ENCODE measurements at regions not wholly inside any gene's neighbourhood (a gene's known extent, or its start where the extent isn't known, plus 50 kb on each side); places are given as distances from the start of the nearest gene placed in this dataset.

DNA sequence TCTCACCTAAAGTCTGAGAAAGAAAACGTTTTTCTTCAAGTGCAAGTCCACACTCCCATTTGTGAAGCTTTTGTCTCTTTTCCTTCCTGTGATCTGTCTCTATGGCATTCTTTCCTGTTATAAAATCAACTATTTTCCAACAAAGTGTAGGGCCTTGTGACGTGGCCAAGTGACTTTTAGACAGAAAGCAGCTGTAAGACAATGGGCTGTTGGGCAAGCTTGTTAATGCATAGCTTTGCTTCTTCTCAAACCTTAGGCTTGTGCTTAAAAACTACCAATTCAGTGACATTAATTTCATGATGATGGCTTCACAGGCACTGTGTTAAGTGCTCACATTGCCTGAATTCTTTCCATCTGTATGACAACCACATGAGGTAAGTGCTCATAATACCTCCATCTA, 83.5 kb downstream of the VCY1B start:
- DNase-seq: no peak

DNA sequence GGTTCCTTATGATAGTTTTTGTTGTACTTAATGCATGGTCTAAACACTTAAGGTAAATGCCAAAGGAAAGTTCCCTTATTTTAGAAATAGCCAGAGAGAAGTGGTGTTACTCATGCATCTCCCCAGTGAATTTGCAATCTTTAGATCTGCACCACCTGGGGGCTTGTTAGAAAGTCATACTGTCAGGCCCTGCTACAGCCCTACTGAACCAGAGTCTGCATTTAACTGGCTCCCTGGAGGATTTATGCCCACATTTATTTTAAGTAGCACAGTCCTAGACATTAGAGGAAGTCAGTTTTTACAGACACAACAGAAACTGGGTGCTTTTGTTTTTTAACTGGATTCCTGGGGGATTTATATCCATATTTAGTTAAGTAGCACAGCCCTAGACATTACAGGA, 89.6 kb downstream of the VCY1B start:
- no peak for DNase-seq

DNA sequence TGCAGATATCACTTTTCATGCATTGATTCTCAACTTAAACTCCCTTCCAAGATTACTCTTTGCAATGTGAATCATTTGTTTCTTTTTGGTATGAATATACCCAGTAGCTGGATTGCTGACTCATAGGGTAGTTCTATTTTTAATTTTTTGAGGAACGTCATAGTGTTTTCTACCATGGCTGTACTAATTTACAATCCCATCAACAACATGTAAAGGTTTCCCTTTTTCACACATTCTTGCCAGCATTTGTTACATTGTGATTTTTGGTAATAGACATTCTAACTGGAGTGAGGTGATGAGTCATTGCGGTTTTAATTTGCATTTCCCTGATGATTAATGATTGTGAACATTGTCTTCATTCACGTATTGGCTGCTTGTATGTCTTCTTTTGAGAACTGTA, 126.7 kb downstream of the VCY1B start:
- no peak for DNase-seq

DNA sequence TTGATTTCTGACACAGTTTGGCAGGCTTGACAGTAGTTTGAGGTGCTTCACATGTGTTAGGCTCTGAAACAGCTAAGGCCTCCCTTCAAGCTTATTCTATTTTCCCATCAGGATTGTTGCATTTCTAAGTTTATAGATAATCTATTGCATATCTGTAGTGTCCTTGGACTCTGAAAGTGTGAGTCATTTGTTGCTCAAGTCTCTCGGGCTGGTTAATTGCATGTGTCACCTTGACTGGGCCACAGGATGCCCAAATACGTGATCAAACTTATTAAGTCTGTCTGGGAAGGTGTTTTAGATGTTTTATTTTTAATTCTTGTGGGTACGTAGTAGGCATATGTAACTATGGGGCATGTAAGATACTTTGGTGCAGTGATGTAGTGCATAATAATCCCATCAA, 166.0 kb downstream of the VCY1B start:
- no peak for DNase-seq

DNA sequence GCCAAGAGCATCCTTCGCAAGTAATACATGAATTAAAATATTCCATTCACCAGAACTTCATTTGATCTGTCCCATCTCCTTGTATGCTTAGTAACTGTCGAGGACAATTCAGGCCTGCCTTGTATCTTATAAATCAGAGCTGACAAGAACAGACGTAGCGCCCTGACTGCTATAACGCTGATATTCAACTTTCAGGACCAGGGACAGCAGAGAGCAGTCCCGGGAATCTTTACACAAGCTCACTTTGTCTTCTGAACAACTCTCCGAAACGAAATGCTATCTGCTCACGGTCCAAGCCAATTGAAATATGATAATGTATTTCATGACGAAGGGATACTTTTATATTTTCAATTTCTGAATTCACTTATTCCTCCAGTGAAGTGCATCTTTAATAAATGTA, 175.7 kb downstream of the VCY1B start:
- no peak for DNase-seq

DNA sequence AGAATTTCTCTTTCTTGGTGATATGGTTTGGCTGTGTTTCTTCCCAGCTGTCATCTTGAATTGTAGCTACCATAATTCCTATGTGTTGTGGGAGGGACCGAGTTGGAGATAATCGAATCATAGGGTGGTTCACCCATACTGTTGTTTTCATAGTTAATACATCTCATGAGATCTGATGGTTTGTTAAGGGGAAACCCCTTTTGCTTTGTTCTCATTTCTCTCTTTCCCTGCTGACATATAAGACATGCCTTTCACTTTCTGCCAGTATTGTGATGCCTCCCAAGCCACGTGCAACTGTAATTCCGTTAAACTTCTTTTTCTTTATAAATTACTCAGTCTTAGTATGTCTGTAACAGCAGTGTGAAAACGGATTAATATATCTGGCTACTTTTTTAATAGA, 179.0 kb downstream of the VCY1B start:
- DNase-seq: no peak

DNA sequence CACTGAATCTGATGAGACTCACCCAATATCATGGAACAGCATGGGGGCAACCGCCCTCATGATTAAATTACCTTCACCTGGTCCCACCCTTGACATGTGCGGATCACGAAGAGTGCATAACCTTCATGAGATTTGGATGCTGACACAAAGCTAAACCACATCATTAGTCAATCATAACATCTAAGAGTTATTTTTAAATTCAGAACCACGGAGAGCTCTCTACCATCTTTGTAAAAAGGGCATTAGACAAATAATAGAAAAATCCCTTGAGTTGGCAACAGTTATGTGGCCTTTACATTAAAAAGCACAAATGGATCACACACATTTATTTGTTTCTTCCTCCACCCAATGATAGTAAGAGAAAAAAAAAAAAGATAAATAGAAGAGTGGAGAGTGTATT, 182.2 kb downstream of the VCY1B start:
- DNase-seq: no peak

DNA sequence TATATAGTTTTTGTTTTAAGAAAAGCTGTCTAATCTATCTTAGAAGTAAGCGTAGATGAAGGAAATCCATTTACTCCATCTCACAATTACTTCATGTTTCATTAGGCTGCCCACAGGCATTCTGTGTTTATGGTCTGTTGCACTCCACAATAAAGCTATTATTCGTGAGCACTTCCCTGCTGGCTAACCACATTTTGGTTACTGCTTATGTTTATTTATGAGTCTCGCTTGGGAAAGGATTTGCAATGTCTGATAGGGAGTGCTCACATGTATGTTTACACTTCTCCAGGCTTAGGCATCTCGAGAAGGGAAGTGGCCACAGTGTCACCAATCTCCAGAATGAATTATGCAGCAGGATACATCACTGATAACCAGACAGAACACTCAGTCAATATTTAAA, 190.9 kb downstream of the VCY1B start:
- DNase-seq: no peak

DNA sequence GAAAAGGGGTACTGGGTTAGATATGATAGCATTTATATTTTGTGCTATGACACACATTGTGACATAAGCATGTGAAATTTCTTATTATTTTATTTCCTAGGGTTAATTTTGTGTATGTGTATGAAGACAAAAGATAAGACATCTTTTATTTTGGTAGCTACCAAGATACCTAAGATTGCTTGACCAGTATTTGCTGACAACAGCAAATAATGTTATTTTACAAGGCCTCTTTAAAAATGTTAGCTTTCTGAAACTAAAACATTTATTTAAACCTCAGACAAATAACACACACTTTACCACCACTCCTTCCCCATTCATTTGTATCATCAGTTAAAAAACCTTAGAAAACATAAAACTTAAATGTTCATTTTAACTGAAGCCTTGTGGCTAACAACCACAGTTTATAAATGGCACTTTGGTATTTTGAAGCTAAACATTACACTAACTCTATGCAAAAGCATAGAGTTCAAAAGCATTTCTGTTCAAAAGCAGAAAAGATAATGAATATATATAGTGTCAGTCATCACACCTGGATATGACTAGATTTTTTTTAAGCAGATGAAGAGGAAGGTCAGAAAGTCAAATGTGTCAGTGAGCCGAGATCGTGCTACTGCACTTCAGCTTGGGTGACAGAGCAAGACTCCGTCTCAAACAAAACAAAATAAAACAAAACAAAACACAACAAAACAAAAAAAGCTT, 193.0 kb downstream of the VCY1B start:
- DNase-seq: no peak

DNA sequence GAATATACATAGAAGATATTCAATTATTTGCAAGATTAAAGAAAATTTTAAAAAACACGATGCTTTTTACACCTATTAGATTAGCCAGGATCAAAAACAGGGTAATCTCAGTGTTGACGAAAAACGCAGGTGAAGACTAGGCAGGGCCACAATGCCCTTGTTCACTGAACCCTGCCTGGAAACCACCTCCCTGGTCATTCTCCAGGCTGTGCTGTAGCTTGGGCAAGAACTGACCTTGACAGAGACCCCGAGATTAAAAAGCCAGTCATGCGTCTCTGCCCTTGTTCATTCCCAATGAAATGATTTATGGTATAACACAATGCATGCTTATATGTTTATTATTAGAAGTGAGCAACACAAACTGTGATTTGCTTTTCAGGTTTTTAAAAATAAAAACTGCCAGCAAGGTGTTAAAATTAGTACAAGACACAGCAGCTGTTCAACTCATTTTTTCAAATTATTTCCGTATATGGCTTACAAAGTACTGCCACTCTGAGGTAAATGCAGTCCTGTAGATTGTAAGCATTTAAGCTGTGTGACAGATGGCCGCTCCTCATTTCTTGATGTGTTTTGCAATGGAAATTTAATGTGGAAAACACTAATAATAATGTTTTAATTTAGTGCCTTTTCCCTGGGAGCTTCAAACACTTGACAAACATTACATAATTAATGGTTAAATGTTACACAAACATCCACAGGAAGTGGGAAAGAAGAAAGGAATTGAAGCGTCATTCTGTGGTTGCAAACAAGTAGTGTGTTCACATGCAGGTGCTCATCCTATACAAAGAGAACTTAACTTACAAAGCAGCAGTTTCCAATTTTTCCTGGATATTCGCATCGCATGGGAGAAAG, 200.2 kb downstream of the VCY1B start:
- DNase-seq: no peak

DNA sequence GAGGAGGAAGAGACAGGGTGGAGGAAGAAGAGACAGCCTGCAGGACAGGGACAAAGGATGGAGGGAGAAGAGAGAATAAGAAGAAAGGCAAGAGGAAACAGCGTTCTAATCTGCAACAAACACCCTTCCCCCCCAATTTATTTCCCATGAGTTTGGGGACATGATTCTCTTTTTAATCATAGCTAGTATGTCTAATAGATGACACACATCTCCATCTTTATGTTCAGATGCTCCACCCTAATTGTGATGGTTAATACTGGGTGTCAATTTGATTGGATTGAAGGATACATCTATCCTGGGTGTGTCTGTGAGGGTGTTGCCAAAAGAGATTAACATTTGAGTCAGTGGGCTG, 200.8 kb downstream of the VCY1B start:
- no peak for DNase-seq

DNA sequence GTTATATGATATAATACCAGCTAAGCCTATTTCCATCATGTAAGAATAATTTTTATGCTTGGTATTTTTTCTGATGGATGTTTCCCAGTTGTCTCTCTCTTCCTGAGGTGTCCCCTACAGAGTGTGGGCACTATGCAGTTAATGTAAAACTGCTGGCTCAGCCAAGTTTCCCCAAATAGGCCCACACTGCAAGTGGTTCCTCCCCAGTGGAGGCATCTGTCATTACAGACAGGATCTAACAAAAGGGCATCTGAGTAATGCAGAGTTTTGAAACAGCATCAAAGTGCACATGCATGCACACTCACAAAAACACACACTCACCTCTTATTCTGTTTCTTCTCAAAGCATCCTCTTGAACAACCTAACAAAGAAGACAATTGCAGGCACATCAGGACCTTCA, 221.0 kb downstream of the VCY1B start:
- no peak for DNase-seq

DNA sequence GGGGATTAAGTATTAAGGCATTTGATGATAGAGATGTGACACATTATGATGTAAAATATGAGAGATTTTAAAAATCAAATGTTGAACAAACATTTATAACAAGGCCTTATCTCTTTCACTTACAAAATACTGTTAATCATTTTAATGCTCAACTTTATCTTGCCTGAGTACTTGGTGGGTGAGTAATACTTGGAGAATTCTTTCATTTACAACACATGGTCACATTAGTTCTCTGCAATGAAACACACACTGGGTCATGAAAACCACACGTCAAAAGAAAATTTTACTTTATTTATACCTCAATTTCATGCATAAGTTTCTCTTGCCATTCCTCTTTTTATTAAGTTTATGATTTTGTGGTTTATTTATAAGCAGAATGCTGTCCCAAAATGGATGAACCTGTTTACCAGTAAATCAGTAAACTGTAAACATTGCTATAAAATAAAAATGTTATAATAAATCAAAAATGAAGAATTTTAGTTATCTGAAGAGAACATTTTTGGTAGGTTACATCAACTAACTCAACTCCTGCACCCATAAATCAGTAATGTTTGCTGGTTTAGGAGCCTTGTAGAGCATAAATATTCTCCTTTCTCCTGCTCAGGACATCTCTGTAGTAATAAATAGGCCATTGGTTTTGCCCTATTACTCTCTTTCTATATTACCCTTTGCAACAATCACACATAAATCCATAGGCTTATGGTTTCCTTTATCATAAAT, 233.5 kb upstream of the NLGN4Y start:
- DNase-seq: no peak

DNA sequence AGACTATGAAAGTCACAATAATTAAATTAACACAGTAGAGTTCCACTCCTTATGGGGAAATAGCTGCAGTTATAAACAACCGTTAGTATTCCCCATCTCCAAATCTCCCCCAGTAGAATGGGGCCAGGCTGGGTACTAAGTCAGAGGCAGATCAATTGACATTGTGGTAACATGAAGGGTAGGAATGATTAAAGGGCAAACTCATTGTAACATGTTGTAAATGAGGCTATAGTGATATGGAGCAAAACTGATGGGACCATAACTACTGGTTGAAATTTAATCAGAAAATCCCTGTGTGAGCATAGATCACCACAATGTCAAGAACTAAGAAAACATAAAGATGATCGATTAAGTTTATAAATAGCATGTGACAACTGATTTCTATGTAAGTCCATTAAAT, 231.9 kb upstream of the NLGN4Y start:
- DNase-seq: no peak

DNA sequence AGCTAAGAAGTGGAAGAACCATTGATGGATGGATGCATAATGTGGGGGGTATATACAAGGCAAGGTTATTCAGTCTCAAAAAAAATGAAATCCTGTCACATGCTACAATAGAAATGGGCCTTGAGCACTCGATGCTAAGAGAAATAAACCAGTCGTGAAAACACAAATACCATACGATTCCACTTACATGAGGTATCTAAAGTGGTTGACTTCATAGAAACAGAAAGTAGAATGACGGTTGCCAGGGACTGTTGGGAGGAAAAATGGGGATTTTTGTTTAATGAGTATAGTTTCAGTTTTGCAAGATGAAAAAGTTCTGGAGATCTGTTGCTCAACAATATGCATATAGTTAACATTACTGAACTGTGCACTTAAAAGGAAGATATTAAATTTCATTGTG, 223.6 kb upstream of the NLGN4Y start:
- no peak for DNase-seq

DNA sequence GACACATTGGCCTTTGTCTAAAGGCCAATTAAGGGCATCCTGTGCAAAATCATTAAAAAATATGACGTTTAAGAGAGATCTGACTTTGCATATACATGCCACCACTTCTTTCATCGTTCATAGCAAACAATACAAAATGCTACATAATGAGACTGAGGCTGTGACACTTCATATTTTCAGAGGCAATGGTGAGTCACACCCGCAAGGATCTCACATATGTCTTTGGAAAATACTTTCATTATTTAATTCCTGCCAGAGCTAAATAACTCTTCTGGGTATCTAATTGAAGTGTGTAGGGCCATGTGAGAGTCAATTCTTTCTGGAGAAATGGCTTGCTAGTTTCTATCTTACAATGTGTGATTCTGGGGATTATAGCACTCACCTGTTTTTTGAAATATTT, 222.8 kb upstream of the NLGN4Y start:
- DNase-seq: no peak

DNA sequence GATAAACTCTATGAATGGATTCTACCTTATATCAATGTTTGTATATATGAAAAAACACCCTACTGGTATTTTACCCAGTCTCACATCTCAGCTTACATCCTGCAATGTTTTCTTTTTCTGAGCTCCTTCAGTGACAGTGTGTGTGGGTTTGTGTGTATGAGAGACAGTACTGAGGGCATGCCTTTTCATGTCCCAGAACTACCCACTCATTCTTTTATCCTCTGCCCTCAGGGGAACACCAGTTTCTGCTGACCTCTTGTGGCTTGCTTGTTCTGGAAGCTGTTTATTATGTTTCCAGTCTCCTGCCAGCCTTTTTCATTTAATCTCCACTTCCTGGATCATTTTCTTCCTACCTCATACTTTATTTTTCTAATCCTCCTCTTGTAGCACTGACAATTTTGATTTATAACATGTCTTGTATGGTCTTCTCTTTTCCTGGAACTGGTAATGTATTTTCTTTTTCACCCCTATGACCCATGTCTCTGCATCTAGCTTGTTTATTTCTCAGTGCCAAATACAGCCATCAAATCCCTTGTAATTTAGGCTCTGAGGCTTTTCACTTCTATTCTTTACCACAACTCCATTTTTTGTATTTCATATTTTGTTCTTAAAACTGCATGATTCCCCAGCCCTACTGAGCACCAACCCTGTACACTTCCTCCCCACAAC, 195.5 kb upstream of the NLGN4Y start:
- no peak for DNase-seq

DNA sequence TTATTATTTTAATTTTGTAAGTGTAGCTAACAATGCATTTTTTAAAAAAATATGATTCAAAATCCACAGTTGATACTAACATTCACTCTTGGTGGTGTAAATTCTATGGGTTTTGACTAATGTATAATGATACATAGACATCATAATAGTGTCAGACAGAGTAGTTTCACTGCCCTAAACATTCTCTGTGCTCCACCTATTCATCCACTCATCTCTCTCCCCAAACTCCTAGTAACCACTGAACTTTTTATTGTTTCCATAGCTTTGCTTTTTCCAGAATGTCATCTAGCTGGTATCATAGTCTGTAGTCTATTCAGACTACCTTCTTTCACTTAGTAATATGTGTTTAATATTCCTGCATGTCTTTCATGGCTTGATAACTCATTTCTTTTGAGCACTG, 194.0 kb upstream of the NLGN4Y start:
- DNase-seq: no peak

DNA sequence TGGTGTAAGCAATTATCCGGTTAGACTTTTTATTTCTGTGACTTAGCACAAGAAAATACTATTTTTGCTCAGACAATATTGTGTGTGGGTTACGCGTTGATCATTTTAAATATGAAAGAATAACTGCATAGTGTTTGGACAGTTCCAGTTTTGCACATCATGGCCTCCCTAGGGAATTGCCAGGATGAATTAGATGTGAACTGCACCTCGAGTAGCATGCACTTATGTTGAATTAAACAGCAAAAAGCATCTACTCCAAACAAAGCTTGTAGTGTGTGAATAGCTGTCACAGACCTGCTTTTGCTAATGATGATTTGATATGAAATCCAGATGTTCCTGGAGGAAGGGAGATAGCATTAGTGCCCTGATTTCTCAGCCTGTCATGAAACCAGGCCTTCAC, 184.8 kb upstream of the NLGN4Y start:
- no peak for DNase-seq

DNA sequence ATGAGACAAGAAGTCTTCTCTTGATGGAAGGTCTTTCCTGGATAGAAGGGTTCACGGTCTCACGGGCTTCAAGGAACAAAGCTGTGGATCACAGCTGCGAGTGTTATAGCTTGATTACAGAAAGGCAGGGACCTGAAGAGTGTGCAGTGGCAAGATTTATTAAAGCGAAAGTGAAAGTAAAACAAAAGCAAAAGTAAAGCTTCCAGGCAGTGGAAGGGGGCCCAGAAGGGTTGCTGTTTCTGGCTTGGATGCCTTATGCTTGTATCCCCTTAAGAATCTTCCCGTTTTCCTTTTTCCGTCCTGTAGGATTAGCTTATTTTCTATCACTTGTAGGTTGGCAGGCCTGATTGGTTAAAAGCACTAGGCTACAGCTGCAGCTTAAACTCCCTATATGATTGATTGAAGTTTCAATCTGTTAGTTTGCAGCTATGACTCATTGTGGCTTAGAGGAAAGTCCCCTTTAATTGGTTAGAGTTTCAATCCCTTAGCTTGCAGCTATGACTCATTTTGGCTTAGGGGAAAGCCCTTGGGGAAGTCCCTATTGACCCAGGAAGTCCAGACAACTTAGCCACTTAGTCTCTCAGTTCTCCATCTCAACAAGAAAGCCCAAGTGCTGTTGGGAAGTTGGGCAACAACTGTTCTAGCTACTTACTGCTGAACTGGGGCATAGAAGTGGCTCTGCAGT, 183.7 kb upstream of the NLGN4Y start:
- peak; percentile 26 for DNase-seq

DNA sequence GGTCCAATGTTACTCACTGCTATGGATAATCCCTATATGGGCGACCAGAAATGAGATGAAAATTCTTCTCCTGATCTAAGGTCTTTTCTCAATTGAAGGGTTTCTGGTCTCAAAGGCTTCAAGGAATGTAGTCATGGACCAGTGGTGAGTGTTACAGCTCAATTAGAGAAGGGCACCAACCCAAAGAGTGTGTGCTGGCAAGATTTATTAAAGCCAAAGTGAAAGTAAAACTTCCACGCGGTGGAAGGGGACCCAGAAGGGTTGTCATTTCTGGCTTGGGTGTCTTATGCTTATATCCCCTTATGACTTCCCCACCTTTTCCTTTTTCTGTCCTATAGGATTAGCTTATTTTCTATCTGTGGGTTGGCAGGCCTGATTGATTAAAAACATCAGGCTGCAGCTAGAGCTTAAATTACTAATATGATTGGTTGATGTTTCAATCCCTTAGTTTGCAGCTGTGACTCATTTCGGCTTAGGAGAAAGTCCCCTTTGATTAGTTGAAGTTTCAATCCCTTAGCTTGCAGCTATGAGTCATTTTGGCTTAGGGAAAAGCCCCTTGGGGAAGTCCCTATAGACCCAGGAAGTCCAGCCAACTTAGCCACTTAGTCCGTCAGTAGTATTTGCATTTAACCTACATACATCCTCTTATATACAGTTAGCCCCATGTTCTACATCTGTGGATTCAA, 179.5 kb upstream of the NLGN4Y start:
- DNase-seq: no peak

DNA sequence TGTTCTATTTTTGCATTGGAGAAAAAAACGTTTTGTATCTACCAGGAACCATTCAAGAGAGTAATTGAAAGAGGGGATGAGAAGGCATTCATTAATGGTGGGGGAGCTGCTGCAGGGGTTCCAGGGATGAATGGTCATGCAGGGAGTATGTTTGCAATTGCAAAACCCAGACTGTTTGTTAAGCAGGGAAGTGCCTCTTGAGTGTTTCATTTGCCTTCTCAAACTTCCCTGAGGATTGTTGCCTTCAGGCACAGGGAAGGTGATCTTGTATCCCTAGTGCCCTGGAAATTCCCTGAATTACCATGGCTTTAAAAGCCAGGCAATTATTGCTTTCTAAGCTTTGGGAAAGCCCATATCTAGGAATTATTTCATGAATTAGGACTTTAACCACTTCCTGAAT, 172.7 kb upstream of the NLGN4Y start:
- no peak for DNase-seq

All from HCEC 1CT (cell line).